ENCODE measurements at regions not wholly inside any gene's neighbourhood (a gene's known extent, or its start where the extent isn't known, plus 50 kb on each side); places are given as distances from the start of the nearest gene placed in this dataset.

- Histone ChIP-seq H2AFZ (ENCODE audit: control insufficient read depth, low read depth, low read length) (no peak overlapping the region; the same call in 1 of the 2 replicates), H3K9ac (ENCODE audit: control insufficient read depth, insufficient read depth, low read length) (no peak overlapping the region), H3K4me1 (ENCODE audit: control insufficient read depth, insufficient read depth, low read length) (no peaks in the 10 kb centered on the region), H3K9me3 (replicated peaks; ENCODE audit: control insufficient read depth, insufficient read depth, low read length) (no peaks in the 10 kb centered on the region), H3K79me2 (ENCODE audit: control insufficient read depth, insufficient read depth, low read length) (no peaks in the 10 kb centered on the region), H3K4me2 (ENCODE audit: control insufficient read depth, insufficient read depth) (0 out of 2 replicates have a peak overlapping the region, but pooled peaks have one; percentile 25), H3K4me3 (no peak overlapping the region), H3K36me3 (ENCODE audit: control insufficient read depth in 2 of 2, insufficient read depth in 2 of 2, low read length in 1 of 2) (no peaks in the 10 kb centered on the region), H3K27me3 (replicated peaks in 1 of 2; ENCODE audit: control insufficient read depth in 2 of 2, insufficient read depth in 2 of 2, low read length in 1 of 2) (no peaks in the 10 kb centered on the region), H3K27ac (ENCODE audit: control insufficient read depth, insufficient read depth) (no peak overlapping the region), H4K20me1 (ENCODE audit: control insufficient read depth, insufficient read depth) (no peaks in the 10 kb centered on the region)
- FAIRE-seq, result peak; percentile 61
- intact Hi-C loops (cut with micrococcal nuclease; ENCODE audit: unreplicated experiment) (loop anchor here (1.0 to 10.0 kb wide), 7 partner anchors 313 to 1080 kb away; no protein-coding TSS in a partner anchor), in situ Hi-C loops (cut with MboI) (loop anchor here (5.0 kb wide), 4 partner anchors 333 to 783 kb away; no protein-coding TSS in a partner anchor)
- ChIA-PET RAD21 (ENCODE audit: unreplicated experiment) (no interaction called here), SMC1A (ENCODE audit: uncharacterized antibody, unreplicated experiment) (interaction anchor here (3.3 kb wide), 1 partner anchor 10 kb away, joined by 11 read pairs; no protein-coding TSS in a partner anchor), POLR2A (no interaction called here), CTCF (interaction anchor here (0.8 to 2.8 kb wide), 2 partner anchors 26 to 675 kb away, joined by 3 to 21 read pairs; no protein-coding TSS in a partner anchor)
- 13% methylated on average over 13 of the region's 13 CpGs for WGBS (ENCODE audit: insufficient coverage, insufficient replicate concordance, low lambda C conversion rate, missing lambda C conversion rate)
- peak; percentile 64 for ATAC-seq
- no peak for DNase-seq (ENCODE audit: low read depth, low spot score)
- no TSS peak for BruUV-seq (replicated peaks)
- TF ChIP-seq KDM1A (IDR thresholded peaks at IDR 0.05; ENCODE audit: borderline replicate concordance) (no peak), TBL1XR1 (IDR thresholded peaks at IDR 0.05; ENCODE audit: low read depth, low read length) (no peak), NRF1 (conservative IDR thresholded peaks at IDR 0.05; ENCODE audit: low read depth, low read length) (no peak), BCL11A (IDR thresholded peaks at IDR 0.05; ENCODE audit: low read depth, low read length) (no peak), HCFC1 (IDR thresholded peaks at IDR 0.05; ENCODE audit: low read length) (no peak), SREBF1 (IDR thresholded peaks at IDR 0.05; ENCODE audit: low read length) (no peak), EED (IDR thresholded peaks at IDR 0.05; ENCODE audit: low read depth) (no peak), IKZF1 (conservative IDR thresholded peaks at IDR 0.05) (no peak), NR2C1 (IDR thresholded peaks at IDR 0.05) (no peak), ESRRA (IDR thresholded peaks at IDR 0.05; ENCODE audit: low read length) (no peak), BMI1 (IDR thresholded peaks at IDR 0.05; ENCODE audit: borderline replicate concordance) (no peak), HSF1 (IDR thresholded peaks at IDR 0.05; ENCODE audit: low read depth, low read length) (no peak), EGR1 (IDR thresholded peaks at IDR 0.05; ENCODE audit: borderline replicate concordance in 1 of 2, low read depth in 2 of 2, low read length in 2 of 2) (no peak), TAF1 (IDR thresholded peaks at IDR 0.05; ENCODE audit: borderline replicate concordance, low read depth, low read length) (no peak), CHD4 (IDR thresholded peaks at IDR 0.05) (no peak), CEBPB (IDR thresholded peaks at IDR 0.05; ENCODE audit: borderline replicate concordance in 1 of 2, low read depth in 2 of 2, low read length in 2 of 2) (peak in 1 of 2 experiments; percentile 50; a peak in 1 of 4 replicates), RBBP5 (conservative IDR thresholded peaks at IDR 0.05) (no peak), ZNF274 (IDR thresholded peaks at IDR 0.05; ENCODE audit: insufficient read depth, insufficient read length) (no peak), BCL3 (IDR thresholded peaks at IDR 0.05; ENCODE audit: borderline replicate concordance, insufficient read depth, low read depth, low read length, poor library complexity, severe bottlenecking) (no peak), SIX5 (IDR thresholded peaks at IDR 0.05; ENCODE audit: low read depth, low read length, severe bottlenecking) (no peak), MTA2 (IDR thresholded peaks at IDR 0.05; ENCODE audit: low read depth) (no peak), SMC3 (IDR thresholded peaks at IDR 0.05; ENCODE audit: borderline replicate concordance, low read length) (peak; percentile 90), RAD51 (IDR thresholded peaks at IDR 0.05) (no peak), LARP7 (IDR thresholded peaks at IDR 0.05) (no peak), YY1 (IDR thresholded peaks at IDR 0.05; ENCODE audit: low read depth, low read length) (peak; percentile 82; the same call in 1 of the 2 replicates), ZNF217 (IDR thresholded peaks at IDR 0.05) (no peak)
These were observed 54.8 kb upstream of the CREB1 start for GRCh38 chr2:207474863-207475485.

Measured in GM12878 (cell line).